ENCODE measurements at regions not wholly inside any gene's neighbourhood (a gene's known extent, or its start where the extent isn't known, plus 50 kb on each side); places are given as distances from the start of the nearest gene placed in this dataset.
"Not testable (repeated sequence)": the region's sequence is repeated elsewhere in the genome, so short reads cannot be mapped to it uniquely, and the experiment has no call there.

DNA sequence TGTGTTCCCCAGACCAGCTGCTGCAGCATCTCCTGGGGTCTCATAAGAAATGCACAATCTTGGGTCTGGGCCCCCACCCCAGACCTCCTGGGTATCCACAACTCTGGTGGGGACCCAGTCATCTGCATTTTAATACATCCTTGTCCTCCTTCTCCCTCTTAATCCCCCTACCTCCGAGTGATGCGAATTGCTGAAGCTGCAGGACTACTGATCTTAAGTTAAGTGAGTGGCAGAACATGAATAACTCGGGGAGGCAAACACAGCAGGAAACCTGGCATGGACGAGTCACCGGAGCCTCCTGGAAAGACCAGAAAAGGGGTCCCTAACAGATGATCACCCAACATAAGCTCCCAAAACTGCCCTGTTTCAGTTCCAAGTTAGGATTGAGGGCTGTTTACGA lies 283.2 kb upstream of the MGAT5 start:
- DNase-seq (ENCODE audit: low read depth in 3 of 3, low spot score in 1 of 3): no peak

DNA sequence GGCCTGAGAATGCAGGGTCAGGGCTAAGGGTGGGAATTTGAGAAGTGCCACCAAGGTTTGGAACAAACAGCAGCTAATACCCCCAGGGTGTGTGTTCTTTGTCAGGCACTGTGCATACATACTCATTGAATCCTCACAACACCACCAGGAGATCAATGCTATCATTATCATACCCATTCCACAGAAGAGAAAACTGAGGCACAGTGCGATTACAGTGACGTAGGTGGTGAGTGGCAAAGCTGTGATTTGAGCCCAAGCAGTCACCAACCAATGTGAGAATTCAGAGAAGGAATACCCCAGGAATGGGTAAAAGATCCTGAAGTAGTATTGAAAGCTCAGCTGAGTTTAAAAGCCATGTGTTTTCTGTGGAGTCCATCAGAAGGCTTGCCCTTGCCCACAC lies 281.6 kb upstream of the MGAT5 start:
- DNase-seq (ENCODE audit: low read depth in 3 of 3, low spot score in 1 of 3): no peak

DNA sequence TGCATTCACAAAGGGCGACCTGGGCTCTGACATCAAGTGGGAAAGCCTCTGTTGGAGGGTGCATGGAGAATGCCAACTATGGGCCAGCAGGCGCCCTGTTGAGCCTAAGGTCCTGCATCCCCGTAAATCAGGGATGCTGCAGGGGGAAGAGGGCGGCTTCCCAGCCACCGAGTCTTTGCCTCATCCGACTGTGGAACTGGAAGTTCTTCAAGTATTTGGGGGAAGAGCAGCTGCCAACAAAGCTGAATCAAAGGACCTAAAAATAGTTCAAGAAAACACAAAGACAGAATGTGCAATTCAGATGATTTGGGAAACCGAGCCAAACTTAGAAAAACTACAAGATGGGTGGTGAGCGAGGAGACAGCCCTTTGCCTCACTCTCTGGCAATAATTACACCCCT lies 281.1 kb upstream of the MGAT5 start:
- DNase-seq (ENCODE audit: low read depth in 3 of 3, low spot score in 1 of 3): no peak

DNA sequence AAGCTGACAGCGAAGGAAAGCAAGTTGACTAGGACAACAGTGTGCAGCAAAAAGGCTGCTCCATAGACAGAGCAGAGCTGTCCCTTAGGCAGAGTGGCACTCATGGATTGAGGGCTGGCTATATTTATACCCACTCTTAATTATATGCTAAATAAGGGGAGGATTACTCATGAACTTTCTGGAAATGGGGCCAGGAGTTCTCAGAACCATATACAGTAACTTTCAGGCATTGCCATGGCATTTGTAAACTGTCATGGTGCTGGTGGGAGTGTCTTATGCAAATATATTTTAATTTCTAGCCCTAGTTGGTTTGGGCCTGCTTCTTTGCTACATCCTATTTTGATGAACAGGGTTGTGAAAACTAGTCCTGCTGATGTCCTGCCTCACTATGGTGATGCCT lies 279.5 kb upstream of the MGAT5 start:
- DNase-seq (ENCODE audit: low read depth in 3 of 3, low spot score in 1 of 3): no peak

DNA sequence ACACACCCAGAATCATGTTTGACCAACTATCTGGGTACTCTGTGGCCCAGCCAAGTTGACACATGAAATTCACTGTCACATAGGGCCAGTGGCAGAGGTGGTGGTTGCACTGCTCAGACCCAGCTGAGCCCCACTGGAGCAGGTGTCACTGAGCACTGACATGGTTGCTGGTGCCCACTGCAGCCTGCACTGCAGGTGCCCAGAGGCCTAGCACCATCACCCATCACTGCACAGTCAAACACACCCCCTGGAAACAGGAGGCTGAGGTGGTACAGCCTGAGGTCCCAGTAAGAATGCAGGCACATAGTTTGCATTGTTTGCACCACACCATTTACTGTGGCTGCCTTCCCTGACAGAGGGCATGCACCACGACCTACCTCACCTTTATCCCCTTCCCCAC lies 278.7 kb upstream of the MGAT5 start:
- DNase-seq (ENCODE audit: low read depth in 3 of 3, low spot score in 1 of 3): no peak

DNA sequence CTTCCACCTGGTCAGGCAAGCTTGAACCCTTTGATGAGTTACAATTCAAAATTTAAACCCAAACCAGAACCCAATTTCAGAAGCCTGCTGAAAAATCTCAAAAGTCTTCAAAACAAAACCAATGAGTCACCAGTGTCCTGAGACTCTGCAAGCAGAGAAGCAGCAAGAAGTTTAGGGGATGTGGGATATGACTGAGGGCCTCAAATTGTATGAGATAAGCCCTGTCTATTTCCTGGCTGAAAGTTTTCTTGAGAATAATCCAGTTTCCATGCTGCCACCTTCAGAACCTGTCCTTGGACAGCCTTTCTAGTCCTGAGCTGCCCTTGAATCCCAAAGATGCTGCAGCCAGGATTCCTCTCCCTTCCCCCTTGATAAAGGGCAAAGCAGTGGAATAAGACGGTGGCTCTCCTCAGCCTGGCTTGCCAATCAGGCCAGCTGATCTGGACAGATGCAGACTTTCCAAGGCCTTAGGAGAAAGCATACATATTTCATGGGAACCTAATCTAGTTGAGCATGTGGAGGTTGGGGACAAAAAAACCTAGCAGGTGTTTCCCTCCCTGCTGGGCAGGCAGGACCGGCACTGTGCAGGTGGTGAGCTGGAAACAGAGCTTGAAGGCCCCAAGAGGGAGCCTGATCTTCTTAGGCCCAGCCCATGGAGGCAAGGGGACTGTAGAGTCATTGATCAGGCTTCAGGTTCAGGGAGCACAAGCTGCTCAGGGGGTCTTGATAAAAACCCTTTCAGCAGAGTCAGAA lies 278.0 kb upstream of the MGAT5 start:
- no peak for DNase-seq (ENCODE audit: low read depth in 3 of 3, low spot score in 1 of 3)

DNA sequence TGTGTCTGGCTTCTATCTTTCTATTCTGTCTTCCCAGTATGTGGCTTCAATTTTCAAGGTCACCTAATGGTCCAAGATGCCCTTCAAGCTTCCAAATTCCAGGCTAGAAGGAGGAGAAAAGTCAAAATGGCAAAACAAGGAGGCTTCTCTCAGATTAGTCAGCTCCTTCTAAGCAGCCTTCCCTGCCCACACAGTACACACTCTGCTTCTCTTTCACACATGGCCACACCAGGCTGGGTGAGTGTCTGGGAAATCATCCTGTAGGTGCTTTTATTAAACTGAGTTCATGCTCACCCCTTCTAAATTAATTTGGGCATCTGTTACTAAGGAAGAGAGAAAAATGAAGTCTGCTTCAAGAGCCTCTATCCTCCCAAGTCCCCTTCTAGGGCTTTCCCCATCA lies 277.2 kb upstream of the MGAT5 start:
- DNase-seq (ENCODE audit: low read depth in 3 of 3, low spot score in 1 of 3): no peak

DNA sequence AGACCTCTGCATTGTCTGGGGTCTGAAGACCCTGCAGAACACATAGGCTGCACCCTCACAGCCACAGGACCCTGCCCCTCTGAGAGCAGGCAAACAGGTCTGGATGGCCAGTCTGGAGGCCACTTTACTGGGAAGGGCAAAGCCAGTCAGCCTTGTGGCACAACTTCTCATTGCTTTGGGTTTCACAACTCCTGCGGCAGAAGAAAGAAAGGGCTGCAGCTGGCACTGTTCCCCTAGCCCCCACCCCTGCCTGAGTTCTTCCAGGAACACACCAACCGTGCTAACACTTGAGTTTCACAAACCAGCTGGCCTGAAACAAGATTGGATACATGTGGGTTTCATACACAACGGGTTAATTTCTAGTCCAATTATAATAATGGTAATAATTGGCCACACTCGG lies 276.5 kb upstream of the MGAT5 start:
- no peak for DNase-seq (ENCODE audit: low read depth in 3 of 3, low spot score in 1 of 3)

DNA sequence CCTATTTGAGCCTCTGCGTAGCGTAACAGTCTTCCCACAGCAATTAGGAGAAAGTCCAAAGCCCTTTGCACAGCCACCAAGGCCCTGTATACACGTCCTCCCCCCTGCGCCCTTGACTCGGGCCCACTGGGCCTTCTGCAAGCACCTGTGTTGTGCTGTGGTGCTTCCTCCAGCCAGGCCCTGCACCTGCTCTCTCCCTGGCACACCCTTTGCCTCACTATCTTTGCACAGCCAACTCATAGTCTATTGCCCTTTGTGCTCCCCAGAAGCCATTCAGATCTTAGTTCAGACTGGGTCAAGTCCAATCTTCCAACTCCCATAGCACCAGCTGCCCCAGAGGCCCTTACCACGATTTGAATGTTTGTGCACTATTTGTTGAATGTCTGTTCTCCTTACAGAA lies 271.6 kb upstream of the MGAT5 start:
- no peak for DNase-seq (ENCODE audit: low read depth in 3 of 3, low spot score in 1 of 3)

DNA sequence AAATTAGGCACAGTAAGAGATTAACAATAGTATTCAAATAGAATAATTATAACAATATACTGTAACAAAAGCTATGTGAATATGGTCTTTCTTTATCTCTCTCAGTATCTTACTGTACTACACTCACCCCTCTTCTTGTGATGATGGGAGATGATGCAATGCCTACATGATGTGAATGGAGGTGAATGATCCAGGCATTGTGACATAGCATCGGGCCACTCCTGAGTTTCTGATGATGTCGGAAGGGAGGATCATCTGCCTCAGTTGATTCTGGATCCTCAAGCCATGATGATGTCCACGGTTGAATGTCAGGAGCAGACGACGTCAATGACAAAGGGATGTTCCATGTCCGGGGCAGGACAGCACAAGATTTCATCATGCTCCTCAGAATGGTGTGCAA lies 268.3 kb upstream of the MGAT5 start:
- no peak for DNase-seq (ENCODE audit: low read depth in 3 of 3, low spot score in 1 of 3)

DNA sequence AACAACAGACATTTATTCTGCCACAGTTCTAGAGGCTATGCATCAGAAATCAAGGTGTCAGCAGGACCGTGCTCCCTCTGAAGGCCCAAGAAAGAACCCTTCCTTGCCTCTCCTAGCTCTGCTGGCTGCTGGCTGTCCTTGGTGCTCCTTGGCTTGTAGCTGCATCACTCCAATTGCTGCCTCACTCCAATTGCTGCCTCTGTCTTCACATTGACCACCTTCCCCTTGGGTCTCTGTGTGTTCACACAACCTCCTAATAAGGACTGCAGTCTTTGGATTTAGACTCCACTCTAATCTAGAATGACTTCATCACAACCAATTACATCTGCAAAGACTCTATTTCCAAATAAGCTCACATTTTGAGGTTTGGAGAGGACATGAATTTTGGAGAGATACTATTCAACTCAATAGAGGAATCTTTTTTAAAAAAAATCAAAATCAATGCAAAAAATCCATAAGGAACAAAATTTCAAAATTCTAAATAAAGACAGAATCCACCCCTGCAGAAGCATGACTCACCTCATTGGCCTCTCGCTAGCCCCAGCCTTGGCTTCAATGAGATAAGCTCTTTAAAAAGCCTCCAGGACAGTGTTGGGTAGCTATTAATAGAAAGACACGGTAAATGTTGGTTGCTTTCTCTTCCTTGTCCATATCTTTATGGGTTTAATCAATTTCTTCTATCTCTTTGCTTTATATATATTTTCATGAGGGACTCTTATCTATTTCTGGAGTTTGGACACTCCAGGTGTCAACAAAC lies 267.6 kb upstream of the MGAT5 start:
- no peak for DNase-seq (ENCODE audit: low read depth in 3 of 3, low spot score in 1 of 3)

DNA sequence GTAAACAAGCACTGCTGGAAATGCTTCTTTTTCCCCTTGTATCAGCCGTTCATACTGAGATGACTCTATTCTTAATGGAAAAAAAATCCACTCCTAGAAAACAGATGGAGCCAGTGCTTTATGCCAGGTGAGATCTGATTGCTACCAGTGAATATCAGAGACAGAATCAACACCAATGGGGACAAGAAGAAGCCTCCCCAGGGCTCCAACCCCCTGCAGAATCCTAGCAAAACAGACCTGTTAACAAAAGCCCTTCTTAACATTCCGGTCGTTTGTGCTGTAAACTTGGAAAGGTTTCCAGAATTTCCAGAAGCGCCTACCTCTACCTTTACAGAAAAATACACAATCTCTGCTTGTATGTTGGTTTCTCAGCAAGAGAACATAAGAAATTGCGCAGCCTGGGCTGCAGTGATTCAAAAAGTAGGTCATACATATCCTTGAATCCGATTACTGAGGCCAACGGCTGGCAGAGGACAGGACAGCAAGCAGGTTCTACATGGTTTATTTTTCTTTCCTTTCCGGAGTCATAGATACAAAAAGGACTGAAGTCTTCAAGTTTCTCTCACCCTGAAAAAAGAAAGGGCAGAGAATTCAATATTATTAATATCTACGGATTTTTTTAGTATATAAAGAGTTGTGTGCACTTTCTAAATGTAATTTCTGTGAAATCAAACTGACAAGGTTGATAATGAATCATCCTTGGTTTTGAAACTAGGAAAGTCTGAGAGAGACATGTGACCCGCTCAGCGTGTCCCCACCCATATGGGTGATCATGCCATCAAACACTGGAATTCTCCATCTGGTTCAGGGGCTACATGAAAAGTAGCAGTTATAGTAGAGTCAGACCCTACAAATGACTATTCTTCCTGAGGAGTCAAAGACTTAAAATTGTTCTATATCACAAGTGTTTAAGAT lies 266.7 kb upstream of the MGAT5 start:
- DNase-seq (ENCODE audit: low read depth in 3 of 3, low spot score in 1 of 3): no peak

DNA sequence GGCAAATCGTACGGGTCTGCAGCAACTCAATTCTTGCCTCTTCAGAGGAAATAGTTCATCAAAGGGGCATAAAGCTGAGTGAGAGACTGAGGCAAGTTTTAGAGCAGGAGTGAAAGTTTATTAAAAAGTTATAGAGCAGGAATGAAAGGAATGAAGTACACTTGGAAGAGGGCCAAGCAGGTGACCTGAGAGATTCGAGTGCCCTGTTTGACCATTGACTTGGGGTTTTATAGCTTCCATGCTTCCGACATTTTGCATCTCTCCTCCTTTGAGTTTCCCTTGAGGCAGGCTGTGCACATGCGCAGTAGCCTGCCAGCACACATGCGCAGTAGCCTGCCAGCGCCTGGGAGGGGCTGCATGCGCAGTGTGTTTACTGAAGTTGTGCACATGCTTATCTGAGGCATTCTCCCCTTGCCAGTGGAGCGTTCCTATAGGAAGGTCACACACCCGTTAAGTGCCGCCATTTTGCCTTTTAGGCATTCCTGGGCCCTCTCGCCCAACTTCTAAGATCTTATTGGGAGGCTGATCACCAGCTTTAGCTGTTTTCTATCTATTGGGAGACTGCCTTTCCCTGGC lies 265.5 kb upstream of the MGAT5 start:
- no peak for DNase-seq (ENCODE audit: low read depth in 3 of 3, low spot score in 1 of 3)

DNA sequence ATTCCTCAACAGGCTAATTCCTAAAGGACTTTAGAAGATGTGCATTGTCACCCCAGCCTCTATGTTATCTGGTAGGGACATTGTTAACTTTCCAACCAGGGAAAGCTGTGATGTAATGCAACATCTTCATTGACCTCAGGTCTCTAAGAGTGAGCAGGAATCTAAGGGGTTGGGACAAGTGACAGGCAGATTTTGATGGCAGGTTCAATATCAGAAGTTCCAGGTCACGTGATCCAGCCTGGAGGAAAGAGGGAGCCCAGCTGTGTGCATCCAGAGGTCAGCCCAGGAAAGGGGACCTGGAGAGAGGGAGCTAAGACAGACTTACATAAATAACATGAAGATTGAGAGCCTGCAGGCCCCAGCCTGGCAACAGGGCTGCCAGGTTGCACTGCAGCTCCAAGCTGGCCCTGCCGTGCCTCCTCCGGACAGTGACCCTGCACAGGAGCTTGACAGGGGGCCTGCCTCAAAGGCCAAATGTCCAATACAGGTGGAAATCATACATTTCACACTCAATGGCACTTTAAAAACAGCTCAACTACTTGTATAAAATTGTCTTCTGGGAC lies 262.2 kb upstream of the MGAT5 start:
- DNase-seq (ENCODE audit: low read depth in 3 of 3, low spot score in 1 of 3): no peak

DNA sequence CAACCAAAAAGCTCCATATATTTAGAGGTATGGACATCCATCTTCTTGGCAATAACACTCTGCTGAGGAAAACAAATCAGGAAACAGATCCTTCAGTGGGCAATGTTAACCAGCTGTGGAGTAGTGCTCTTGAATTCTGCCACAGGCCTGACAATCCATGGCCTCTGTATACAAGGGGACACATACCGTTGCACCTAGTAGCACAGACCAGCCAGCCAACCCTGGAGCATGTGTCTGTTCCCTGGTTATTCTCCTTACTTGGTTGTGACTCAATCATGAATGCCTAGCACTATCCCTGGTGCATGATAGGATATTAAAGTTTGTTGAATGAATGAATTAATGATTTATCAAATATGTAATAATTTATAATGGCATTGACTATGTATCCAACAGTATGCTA lies 261.4 kb upstream of the MGAT5 start:
- DNase-seq (ENCODE audit: low read depth in 3 of 3, low spot score in 1 of 3): no peak

DNA sequence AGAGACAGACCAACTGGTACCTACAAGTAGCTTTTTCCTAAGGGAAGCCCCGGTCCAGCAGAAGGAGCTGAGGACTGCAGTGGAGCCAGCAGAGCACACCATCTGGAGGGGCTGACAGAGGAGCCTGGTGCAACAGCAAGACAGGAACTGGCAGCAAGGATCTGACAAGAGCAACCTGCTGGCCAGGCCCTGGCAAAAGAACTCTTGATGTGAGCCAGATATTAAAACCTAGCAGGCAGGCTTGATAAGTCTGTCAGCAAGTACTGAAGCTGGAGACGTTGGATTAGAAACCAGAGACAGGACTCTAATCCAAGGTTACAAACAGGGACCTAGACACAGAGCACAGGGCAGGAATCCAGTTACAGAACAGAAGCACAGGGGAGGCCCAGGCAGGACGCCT lies 260.7 kb upstream of the MGAT5 start:
- DNase-seq (ENCODE audit: low read depth in 3 of 3, low spot score in 1 of 3): no peak

DNA sequence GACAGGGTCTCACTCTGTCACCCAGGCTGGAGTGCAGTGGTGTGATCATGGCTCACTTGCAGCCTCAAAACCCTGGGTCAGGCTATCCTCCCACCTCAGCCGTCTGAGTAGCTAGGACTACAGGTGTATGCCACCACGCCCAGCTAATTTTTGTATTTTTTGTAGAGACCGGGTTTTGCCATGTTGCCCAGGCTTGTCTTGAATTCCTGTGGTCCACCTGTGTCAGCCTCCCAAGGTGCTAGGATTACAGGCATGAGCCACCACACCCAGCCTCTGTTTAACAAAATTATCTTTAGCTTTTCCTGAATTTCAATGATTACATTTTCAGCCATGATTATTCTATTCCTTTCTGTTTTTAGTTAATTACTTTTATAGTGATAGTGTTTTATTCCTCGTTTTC lies 255.1 kb upstream of the MGAT5 start:
- DNase-seq (ENCODE audit: low read depth in 3 of 3, low spot score in 1 of 3): not testable (repeated sequence)

DNA sequence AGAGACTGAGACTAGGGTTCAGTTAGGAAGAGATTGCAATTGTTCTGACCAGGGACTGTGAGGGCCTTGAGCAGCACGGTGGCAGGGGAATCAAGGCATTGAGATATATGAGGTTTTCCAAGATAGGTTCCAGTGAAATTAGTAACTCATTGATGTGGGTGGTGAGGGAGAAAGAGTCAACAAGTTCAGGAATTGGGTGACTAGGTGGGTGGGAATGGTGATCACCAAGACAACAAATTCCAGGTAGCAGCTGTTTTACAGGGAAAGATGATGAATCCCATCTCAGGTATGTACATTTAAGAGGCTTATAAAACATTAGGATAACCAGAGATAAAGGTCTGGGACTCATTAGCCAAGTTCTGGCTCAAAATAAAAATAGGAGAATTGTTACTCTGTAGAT lies 251.5 kb upstream of the MGAT5 start:
- no peak for DNase-seq (ENCODE audit: low read depth in 3 of 3, low spot score in 1 of 3)

DNA sequence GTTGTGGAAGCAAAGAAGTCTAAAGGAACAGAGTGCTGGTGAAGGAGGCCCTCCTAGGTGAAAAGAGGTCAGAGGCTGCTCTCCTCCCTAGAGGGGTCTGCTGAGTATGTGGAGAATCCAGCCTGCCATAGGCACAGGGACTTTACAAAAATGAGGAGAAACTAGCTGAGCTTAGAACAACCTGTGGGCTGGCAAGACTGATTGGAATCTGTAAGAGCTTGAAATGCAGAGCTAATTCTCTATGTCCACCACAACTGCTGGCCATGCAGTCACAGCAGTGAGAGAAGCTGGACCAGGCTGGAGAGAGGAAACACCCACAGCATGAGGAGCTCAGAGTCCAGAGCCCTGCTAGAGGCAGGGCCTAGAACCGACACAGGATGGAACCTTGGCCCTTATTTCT lies 251.0 kb upstream of the MGAT5 start:
- no peak for DNase-seq (ENCODE audit: low read depth in 3 of 3, low spot score in 1 of 3)

DNA sequence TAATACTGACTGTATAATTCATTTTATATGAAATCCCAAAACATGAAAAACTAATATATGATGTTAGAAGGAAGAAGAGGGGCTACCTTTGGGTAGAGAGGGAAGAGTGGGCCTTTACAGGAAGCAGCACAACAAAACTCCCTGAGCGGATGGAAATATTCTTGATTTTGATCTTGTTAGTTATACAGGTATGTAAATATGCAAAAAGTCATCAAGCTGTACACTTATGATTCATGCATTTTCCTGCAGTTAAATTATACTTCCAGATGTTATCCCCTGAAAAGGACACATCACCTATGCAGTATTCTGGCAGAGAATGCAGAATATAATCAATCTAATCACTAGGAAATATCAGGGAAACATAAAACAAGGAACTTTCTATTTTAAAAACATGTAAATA lies 249.4 kb upstream of the MGAT5 start:
- DNase-seq (ENCODE audit: low read depth in 3 of 3, low spot score in 1 of 3): no peak

DNA sequence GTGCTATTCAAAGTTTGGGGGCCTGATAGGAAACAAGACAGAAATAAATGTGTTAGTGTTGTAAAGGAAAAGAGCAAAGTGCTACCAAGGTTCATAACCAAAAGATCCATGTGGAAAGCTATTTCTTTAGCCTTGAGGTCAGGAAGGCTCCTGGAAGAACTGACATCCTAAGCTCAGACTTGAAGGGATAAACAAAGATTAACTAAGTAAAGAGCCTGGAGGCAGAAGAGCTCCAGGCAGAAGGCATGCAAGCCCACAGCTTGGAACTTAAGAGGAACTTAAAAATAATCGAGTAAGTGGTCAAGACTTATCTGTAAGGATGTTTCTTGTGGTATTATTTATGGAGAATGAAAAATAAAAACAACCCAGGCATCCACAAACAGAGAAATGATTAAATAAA lies 245.0 kb upstream of the MGAT5 start:
- no peak for DNase-seq (ENCODE audit: low read depth in 3 of 3, low spot score in 1 of 3)

Data from stimulated activated CD4-positive, alpha-beta T cell treated with anti-CD3 and anti-CD28 coated beads, TNF-alpha, amount 100 ng/mL, for 1 hour (primary cell).